Stimulated activated CD8-positive, alpha-beta memory T cell treated with anti-CD3 and anti-CD28 coated beads, Interleukin-4, amount 100 ng/mL, for 1 hour (primary cell): ENCODE measurements at regions not wholly inside any gene's neighbourhood (a gene's known extent, or its start where the extent isn't known, plus 50 kb on each side); places are given as distances from the start of the nearest gene placed in this dataset.

ENCODE experiments used
- DNase-seq, 2 donors: peaks; one replicate each; pipeline ENCODE4 v3.0.0-alpha.2; 2020; ENCODE audit warnings: low read depth in 2 of 2, low spot score in 1 of 2

DNA sequence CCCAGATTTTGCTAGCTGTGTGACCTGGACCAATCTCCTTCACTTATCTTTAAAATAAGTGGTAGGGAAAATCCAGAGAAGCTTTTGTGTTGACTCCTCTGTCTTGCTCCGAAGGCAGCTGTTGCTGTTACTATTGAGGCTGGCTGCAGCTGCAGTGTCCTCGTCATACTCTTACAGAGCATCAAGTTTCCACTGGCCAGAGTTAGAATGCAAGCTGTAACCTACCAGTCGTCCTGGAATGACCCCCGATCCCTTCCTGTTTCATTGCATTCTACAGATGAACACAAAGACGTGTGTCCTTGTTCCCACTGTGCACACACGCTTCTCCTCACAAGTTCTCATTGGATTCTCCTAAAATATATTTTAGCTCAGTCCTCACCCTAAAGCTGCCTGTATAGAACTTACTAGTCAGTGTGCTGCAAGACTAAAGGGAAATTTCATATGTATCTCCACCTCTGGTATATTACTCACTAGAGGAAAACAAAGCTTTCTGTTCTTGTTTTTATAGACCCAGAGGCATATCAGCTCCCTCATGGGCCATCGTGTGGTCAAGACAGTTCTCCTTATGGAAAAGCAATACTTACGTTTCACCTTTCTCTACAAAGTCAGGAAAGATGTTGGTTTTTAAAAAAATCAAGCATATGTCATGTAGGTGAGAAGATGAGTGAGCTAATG lies 589.8 kb downstream of the LMO7 start:
- no peak for DNase-seq

DNA sequence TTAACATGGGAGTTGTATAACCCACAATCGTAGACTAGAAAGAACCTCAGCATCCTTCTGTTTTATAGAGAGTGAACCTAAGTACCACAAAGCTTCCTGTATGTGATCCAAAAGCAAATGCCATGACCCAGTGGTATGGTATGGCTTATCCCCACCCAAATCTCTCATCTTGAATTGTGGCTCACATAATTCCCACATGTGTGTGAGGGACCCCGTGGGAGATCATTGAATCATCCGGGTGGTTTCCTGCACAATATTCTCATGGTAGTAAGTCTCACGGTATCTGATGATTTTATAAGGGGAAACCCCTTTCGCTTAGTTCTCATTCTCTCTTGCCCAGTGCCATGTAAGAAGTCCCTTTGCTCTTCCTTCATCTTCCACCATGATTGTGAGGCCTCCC lies 587.9 kb downstream of the LMO7 start:
- no peak for DNase-seq

DNA sequence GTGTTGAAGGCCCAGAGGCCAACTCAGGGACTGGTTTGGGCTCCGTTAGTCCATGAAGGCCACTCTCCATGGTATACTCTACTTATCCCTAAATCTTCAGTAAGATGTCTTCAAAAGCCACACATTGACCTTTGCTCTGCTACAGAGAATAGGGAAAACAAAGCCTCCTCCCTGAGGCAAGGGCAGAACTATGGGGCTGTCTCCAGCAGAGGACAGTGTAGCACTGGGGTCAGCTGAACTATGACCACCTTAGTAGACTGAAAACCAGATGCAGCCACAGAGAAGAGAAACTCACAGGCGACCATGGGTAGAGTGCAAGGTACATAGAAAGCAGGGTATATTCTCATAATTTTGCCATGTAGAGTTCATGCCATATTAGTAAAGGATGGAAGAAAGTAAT lies 587.4 kb downstream of the LMO7 start:
- DNase-seq = no peak

DNA sequence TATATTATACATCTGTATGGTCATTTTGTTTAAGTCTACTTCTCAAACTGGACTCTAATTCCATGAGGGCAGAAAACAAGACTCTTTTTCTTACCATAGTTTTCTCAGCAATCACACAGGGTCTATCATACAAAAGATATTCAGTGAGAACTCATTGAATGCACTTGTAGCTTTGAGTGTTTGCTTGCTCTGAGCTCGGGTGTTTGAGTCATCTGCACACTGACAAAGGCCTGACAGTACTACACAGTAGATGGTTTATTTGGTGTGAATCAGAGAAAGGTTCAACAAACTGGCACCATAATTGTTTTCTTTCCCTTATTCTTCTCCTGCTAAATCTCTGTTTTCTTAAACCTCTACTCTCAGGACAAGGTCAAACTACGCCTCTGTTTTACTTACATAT lies 586.4 kb downstream of the LMO7 start:
- no peak for DNase-seq

DNA sequence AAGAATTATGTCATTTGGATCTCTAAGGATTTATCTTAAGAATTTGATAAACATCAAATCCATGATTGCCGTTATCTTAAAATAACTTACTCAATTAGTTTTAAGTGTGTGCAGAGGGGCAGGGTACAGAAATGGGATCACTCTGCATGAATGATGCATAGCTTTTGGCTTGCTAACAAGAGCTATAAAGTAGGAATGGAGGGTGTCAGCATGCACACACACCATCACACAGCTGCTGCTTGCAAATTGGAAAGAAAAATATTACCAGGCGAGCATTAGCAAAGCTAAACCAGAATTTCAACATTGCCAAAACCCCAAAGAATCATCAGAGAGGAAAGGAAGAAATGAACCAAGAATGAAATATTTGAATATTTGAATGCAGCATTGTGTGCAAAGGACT lies 580.6 kb downstream of the LMO7 start:
- DNase-seq = no peak

DNA sequence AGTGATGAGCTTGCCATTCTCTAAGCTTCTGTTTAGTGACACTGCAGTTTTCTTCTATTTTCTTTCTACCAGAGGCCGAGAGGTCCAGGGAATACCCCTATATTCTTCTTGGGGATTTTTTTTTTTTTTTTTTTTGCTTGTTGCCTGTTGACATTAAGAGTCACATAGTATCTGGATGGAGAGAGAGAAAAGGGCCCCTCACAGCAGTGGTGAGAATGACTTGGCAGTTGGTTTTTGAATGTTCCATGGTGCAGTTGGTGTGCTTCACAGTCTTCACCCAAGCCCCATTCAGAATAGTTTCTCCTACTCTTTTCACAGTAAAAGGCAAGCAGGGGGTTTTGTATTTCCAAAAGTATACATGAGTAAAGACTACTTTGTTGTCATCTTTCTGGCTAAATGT lies 577.9 kb downstream of the LMO7 start:
- no peak for DNase-seq

DNA sequence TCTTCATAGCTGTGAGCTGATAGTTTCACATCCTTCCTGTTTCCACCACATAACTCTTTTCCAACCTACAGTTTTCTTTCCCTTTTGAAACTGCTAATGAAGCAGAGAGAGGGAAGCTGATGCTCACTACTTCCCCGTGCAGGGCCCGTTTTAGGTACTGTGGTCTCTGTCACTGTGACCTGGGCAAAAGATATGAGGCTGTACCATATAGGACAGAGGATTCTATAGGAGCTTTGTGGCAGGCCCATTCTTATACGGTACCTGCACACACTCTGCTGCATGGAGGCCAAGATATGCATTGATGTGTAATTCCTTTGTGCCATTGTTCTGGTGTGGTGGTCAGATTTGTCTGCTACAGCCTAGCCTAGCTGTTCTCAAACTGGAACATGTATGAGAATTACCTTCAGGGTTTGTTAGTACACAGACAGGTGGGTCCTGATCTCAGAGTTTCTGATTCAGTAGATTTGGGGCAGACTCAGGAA lies 577.3 kb downstream of the LMO7 start:
- no peak for DNase-seq

DNA sequence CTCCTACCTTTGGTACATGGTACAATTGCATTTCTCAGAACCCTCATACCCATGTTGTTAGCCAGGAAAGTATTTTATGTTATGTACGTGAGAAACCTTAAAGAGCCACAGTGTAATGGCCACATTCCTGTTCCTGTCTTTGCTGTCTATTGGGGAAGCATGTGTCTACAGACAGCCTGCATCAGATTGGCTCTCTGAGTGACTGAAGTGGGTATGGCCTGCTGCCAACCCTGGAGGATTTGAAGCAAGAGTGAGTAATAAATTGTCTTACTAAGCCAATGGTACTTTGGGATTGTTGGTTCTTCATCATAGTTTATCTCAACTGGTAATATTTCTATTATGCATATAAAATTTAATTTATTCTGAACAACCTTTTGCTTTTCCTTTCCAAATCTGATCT lies 574.1 kb downstream of the LMO7 start:
- no peak for DNase-seq

DNA sequence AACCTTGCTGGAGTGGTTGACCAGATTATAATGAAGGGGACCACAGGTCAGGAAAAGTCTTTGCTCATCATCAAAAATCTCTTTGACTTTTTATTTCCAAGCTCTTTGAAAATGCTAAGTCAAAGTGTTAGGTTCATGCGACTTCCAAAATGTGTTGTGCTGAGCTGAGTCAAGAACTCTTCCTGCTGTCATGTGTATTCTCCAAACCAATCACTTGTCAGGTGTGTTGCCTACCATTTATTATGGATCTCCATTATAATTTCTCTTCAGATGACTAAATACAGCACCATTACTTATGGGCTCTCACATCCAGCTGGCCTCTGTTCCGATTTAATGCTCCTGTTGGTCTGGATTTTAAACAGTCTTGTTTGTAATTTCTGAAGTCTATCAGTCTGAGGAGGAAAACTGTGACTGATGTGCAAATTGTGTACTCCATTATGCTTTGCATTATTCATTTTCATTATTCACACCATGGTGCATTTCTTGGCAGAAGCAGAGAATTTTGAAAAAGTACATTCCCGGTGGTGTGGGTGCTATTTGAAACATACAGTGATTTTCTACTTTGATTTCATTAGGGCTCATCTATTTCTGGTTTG lies 562.5 kb downstream of the LMO7 start:
- no peak for DNase-seq

DNA sequence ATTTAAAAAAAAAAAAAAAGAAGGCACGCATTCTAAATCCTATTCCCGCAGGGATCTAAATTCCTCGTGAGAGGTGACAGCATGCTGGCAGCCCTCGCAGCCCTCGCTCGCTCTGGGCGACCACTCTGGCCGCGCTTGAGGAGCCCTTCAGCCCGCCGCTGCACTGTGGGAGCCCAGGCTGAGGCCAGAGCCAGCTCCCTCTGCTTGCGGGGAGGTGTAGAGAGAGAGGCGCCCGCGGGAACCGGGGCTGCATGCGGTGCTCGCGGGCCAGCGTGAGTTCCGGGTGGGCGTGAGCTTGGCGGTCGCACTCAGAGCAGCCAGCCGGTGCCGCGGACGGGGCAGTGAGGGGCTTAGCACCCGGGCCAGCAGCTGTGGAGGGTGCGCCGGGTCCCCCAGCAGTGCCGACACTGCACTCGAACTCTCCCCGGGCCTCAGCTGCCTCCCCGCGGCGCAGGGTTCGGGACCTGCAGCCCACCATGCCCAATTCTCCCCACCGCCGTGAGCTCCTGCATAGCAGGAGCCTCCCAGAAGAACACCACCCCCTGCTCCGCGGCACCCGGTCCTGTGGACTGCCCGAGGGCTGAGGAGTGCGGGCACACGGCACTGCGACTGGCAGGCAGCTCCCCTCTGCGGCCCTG lies 553.9 kb downstream of the LMO7 start:
- no peak for DNase-seq

DNA sequence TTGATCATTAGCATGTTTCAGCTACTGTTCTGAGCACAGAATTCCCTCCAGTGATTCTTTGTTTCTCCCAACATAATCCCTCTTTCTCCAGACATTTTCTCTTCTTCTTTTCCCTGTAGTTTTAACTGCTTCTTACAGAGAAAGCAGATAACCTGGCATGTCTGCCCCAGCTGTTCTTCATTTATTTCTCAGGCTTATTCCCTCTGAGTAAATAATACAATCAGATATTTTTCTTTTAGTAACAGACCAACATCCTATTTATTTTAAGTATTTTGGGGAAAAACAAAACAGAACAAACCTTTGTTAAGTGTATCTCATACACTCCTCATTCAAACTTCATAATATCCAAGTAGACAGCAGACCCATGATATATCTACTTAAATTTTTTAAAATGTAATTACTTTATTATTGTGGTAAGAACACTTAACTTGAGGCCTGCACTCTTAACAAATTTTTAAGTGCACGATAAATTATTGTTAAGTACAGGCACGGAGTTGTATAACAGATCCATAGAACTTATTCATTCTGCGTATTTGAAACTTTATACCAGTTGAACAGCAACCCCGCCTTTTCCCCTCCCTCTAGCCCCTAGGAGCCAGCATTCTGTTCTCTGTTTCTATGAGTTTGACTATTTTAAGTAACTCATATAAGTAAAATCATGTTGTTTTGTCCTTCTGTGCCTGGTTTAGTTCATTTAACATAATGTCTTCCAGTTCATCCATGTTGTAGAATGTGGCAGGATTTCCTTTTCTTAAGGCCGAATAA lies 540.0 kb downstream of the LMO7 start:
- no peak for DNase-seq

DNA sequence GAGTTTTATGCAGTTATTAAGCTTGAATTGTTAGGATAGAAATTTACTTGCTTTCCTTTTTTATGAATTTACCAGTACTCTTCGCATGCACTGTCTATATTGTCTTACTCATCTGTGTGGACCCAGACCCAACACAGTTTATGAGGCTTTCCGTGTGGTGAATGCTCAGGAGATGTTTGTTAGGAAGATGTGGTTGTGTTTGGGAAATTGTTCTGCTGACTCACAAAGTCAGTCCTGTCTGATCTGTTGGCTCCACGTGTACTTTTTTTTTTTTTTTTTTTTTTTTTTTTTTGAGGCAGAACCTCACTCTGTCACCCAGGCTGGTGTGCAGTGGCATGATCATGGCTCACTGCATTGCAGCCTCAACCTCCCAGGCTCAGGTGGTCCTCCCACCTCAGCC lies 532.5 kb downstream of the LMO7 start:
- no peak for DNase-seq

DNA sequence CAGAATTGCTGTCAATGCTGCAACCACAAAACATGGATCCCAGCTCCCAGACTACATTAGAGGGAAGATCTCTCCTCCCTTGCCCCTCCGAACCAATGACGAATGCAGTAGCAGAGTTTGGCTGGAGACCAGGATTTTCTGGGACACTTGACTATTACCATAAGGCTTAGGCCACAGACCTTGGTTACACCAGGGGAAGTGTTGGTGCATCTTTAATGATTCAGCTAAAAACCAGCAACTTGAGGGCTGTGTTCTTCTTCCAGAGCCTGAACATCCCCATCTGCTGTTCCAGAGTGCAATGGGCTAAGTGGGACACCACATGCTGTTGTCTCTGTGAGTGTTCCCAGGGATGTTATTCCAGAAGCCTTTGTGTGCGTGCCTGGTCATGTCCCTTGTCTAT lies 528.2 kb downstream of the LMO7 start:
- DNase-seq = no peak

DNA sequence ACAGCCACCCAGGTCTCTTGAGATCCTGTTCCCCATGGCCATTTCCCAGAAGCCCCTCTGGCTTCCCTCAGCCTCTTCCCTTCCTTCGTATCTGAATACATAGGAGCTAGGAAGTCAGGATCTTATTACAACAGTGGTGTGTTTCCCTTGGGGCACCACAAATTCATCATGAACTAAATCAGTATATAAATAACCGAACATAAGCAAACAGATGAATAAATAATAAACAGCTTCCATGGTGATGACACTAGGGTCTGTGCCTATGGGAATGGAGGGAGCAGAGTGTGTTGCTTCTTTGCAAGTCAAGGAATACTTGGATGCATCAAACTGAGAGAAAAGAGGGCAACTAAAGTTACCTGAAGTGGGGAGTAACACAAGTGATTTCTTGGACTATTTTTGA lies 527.6 kb downstream of the LMO7 start:
- DNase-seq = no peak

DNA sequence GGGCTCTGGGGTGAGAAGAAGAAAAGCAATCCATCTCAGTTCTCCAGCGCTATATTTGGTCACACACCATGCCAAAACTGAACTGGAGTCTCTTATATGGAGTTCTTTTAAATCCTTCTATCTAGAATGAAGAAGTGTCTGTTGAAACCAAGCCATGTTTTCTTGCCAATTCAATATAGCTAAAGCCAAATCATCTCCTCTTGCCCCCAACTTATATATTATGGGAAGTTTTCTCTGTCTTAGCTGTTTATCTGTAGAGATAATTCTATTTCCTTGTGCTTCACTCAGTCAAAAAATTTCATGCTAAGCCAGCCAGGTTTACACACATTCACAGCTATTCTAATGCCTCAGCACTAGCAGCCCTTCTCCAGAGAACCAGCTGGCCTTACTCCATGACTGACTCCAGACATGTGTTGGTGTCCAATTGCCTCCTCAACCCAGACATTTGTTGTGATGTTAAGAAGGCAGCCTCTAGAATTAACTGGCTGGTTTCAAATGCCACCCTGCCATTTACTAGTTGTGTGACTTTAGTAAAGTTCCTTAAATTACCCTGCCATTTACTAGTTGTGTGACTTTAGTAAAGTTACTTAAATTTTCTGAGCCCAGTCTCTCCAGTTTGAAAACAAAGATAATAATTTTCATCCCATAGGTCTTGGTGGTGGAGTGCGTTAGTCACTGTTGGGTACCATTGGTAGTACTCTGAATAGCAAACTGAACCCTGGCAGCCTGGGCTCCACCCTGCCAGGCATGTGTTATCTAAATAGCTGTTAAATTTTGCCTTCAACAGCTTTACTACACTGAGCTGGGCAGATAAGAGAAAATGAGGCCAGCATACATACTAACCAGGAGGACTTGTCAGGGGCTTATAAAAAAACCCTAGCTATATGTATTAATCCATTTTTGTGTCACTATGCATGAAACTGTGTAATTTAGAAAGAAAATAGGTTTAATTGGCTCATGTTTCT lies 525.1 kb downstream of the LMO7 start:
- DNase-seq = no peak

DNA sequence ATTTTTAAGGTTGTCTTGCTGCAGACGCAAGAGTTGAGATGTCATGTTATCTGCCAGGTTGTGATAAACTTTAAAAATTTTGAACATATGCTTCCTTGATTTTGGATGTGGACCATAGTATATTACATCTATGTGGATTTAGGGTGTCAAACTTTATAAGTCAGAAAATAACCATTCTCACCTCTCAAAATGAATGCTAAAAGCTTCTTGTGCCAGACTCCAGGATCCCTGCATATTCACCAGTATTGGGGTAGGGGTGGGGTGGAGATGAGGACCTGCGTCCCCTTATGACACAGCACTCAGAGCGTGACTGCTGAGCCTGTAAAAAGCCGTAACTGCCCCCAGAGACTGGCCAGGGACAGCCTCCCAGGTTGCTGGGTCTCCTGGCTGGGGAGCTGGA lies 524.4 kb downstream of the LMO7 start:
- no peak for DNase-seq

DNA sequence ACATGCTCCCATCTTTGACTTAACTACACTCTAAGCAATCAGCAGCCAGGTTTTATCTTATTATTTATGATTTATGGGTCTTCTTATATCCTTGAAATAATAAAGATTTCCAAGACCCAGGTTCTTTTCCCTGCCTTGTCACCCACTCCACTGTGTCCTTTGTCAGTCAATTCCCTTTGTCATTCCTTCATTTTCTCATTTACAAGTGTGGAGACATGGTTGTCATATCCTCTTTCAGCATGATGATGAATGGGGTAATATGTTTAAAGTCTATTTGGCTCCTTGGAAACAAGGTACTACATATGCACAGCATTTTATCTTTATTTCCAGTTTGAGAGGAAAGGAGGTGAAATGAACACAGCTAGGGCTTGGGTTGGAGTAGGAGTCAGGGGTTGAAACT lies 521.8 kb downstream of the LMO7 start:
- no peak for DNase-seq

DNA sequence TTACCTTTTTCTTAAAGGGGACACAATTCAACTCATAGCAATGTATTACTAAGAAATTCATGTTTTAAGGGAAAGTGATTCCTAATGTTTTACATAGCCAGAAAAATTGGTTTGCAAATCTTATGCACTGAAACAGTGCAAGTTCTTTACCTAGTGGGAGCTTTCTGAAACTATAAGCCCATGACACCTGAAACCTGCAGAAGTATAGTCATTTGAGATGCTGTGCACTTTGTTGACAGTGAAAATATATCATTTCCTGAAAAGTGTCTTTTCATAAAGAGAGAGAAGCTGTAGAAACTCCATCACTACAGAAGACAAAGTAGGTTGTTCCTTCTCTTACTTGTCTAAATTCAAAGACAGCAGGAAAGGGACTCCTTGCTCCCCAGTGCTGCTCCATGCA lies 517.1 kb downstream of the LMO7 start:
- no peak for DNase-seq

DNA sequence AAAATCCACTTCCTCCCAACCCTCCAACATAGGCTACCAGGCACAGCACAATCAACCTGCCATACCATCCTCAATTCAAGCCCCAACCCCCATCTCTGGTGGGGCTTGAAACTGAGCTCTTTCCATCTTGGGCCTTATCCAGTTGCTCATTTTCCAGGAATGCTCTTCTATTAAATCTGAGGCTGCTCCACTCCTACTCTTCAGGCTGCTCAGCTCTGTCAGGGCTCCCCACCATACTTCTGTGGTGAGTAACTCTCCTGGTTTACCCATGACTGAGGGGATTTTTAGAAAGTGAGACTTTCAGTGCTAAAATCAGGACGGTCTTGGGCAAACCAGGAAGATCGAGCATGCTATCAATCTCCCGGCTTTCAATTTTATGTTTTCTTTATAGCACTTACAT lies 512.8 kb downstream of the LMO7 start:
- DNase-seq = no peak

DNA sequence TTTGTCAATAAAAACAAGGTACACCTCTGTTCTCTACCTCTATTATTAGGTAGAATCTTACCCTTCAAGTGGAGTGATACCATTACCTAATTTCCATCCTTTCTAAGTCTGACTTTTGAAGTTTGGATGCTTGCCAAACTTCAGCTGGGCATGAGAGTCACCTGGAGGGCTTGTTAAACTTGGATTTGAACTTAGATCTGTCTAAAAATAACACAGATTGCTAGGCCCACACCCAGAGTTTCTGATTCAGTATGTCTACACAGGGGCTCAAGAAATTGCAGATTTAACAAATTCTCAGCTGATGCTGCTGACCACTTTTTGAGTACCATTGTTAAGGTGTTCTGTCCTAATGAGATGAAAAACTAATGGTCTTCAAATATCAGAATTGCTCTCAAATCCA lies 512.2 kb downstream of the LMO7 start:
- no peak for DNase-seq

DNA sequence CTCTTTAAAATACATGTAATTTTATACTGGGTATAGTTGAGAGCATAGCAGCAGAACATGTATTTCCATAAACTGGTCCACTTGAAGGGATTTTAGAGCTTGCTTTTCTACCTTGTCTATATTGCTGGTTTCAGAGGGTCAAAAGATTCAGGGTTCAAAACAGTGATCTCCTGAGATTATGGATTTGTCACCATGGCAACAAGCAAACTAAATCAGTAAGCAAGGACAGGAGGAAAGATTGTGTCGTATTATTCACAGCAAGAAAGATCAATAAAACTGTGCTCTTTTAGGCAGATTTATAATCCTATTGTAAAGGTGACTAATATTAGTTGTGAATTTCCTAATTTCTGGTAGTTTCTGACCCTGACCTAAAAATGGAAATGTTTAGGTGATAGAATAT lies 496.4 kb downstream of the LMO7 start:
- DNase-seq = no peak
